NT2/D1 (cell line): ENCODE measurements at regions not wholly inside any gene's neighbourhood (a gene's known extent, or its start where the extent isn't known, plus 50 kb on each side); places are given as distances from the start of the nearest gene placed in this dataset.

ENCODE experiments used
- SUZ12 ChIP-seq: IDR thresholded peaks from 2 replicates; pipeline ENCODE4 v1.6.1; 2011; ENCODE audit not compliant: insufficient read length, insufficient read depth; ENCODE audit errors: extremely low read depth
- YY1 ChIP-seq: IDR thresholded peaks from 2 replicates; pipeline ENCODE4 v1.6.1; 2011; ENCODE audit not compliant: insufficient read length, insufficient read depth
- ZNF274 ChIP-seq: IDR thresholded peaks from 2 replicates; pipeline ENCODE4 v1.6.1; 2011; ENCODE audit warnings: mild to moderate bottlenecking, low read depth, low read length

GRCh38 chr2:217289177-217289906 is 429.5 kb upstream of the TNP1 start:
- TF ChIP-seq SUZ12 (no peak), ZNF274 (no peak), YY1 (no peak)
